ENCODE measurements at regions not wholly inside any gene's neighbourhood (a gene's known extent, or its start where the extent isn't known, plus 50 kb on each side); places are given as distances from the start of the nearest gene placed in this dataset.

GRCh38 chr9:79341561-79341960 lies 230.2 kb upstream of the TLE4 start:
- TF ChIP-seq CTCF (IDR thresholded peaks at IDR 0.05; ENCODE audit: low read depth, low read length, missing control alignments), result no peak
- no peak for DNase-seq (ENCODE audit: low read depth)
- H3K4me3 ChIP-seq (ENCODE audit: low read depth, low read length), result no peak overlapping the region

GRCh38 chr9:79346350-79347020 lies 225.3 kb upstream of the TLE4 start:
- no peak overlapping the region for H3K4me3 ChIP-seq (ENCODE audit: low read depth, low read length)
- no peak for TF ChIP-seq CTCF (IDR thresholded peaks at IDR 0.05; ENCODE audit: low read depth, low read length, missing control alignments)
- DNase-seq (ENCODE audit: low read depth), result no peak

GRCh38 chr9:79352322-79352721 lies 219.4 kb upstream of the TLE4 start:
- H3K4me3 ChIP-seq (ENCODE audit: low read depth, low read length), result no peak overlapping the region
- no peak for DNase-seq (ENCODE audit: low read depth)
- TF ChIP-seq CTCF (IDR thresholded peaks at IDR 0.05; ENCODE audit: low read depth, low read length, missing control alignments), result no peak

- no peak for DNase-seq (ENCODE audit: low read depth)
- no peak overlapping the region for H3K4me3 ChIP-seq (ENCODE audit: low read depth, low read length)
- no peak for TF ChIP-seq CTCF (IDR thresholded peaks at IDR 0.05; ENCODE audit: low read depth, low read length, missing control alignments)
These were observed 217.8 kb upstream of the TLE4 start for GRCh38 chr9:79353856-79354520.

GRCh38 chr9:79357194-79357593 lies 214.6 kb upstream of the TLE4 start:
- H3K4me3 ChIP-seq (ENCODE audit: low read depth, low read length), result no peak overlapping the region
- no peak for TF ChIP-seq CTCF (IDR thresholded peaks at IDR 0.05; ENCODE audit: low read depth, low read length, missing control alignments)
- DNase-seq (ENCODE audit: low read depth), result no peak

GRCh38 chr9:79357616-79358015 lies 214.1 kb upstream of the TLE4 start:
- DNase-seq (ENCODE audit: low read depth), result no peak
- TF ChIP-seq CTCF (IDR thresholded peaks at IDR 0.05; ENCODE audit: low read depth, low read length, missing control alignments), result no peak
- H3K4me3 ChIP-seq (ENCODE audit: low read depth, low read length), result no peak overlapping the region
